Endothelial cell of umbilical vein (primary cell): ENCODE measurements at regions not wholly inside any gene's neighbourhood (a gene's known extent, or its start where the extent isn't known, plus 50 kb on each side); places are given as distances from the start of the nearest gene placed in this dataset.

ENCODE experiments used
- BruUV-seq: library from RNA; stranded (reverse); fragments of 400-500 nt; replicated peaks from 2 replicates; lab custom pipeline; 2021; lab: Mats Ljungman, UMichigan
- CTCF ChIA-PET: fragments of 300-600, 350-600 bp; sonication (Branson Sonifier 250); formaldehyde crosslinking; loops from one replicate; lab custom pipeline; 2021; ENCODE audit warnings: antibody characterized with exemption, inconsistent platforms; lab: Charles Lee
- POLR2A ChIA-PET: fragments of 300-600, 350-600 bp; sonication (Branson Sonifier 250); formaldehyde crosslinking; loops from one replicate; lab custom pipeline; 2021; ENCODE audit warnings: antibody characterized with exemption, inconsistent platforms; lab: Charles Lee
- DNase-seq: peaks from one replicate; pipeline ENCODE4 v3.0.0-alpha.2; 2011; ENCODE audit warnings: low read depth, low spot score
- FAIRE-seq: peaks from 2 replicates; lab custom pipeline; 2011; peaks lifted over from hg19 to GRCh38; lab: Jason Lieb, UNC
- H2AFZ ChIP-seq: 2 replicates; pipeline ENCODE4 v1.6.0; 2012; ENCODE audit warnings: low read depth, low read length, control low read depth, inconsistent platforms
- H3K27ac ChIP-seq: 2 replicates; pipeline ENCODE4 v1.5.1; 2011; ENCODE audit warnings: low read depth, mild to moderate bottlenecking, control low read depth, low read length, moderate library complexity; ENCODE audit not compliant: insufficient read depth
- H3K27me3 ChIP-seq, 2 experiments: 2 replicates each; pipeline versions ENCODE4 v1.6.0 to v1.6.1; 2011; ENCODE audit warnings: low read length in 2 of 2, mixed read lengths in 1 of 2; ENCODE audit not compliant: control insufficient read depth in 2 of 2, insufficient read depth in 2 of 2
- H3K36me3 ChIP-seq, 2 experiments: 2 replicates in 1 of 2; 3 replicates in 1 of 2; pipeline ENCODE4 v1.5.1; 2011; ENCODE audit warnings: low read length in 2 of 2, mild to moderate bottlenecking in 1 of 2, moderate library complexity in 1 of 2; ENCODE audit not compliant: control insufficient read depth in 2 of 2, insufficient read depth in 2 of 2; ENCODE audit errors: extremely low read depth in 1 of 2
- H3K4me1 ChIP-seq: 3 replicates; pipeline ENCODE4 v1.5.1; 2011; ENCODE audit warnings: mild to moderate bottlenecking, low read length; ENCODE audit not compliant: control insufficient read depth, insufficient read depth; ENCODE audit errors: extremely low read depth
- H3K4me2 ChIP-seq: 2 replicates; pipeline ENCODE4 v1.6.1; 2011; ENCODE audit warnings: low read length, control low read depth, mixed read lengths; ENCODE audit not compliant: insufficient read depth
- H3K4me3 ChIP-seq, 3 experiments: fragments of 200-600 bp in 1 of 3; sonication (generic), shearing (Covaris generic) in 1 of 3; replicated peaks in 1 of 3; 2 replicates each; pipeline ENCODE4 v1.5.1; 2011 to 2016; ENCODE audit warnings: control low read depth in 3 of 3, low read length in 3 of 3, mild to moderate bottlenecking in 2 of 3, inconsistent platforms in 1 of 3, low read depth in 1 of 3, moderate library complexity in 1 of 3; ENCODE audit not compliant: insufficient read depth in 1 of 3
- H3K79me2 ChIP-seq: 2 replicates; pipeline ENCODE4 v1.6.0; 2012; ENCODE audit warnings: low read length, inconsistent platforms; ENCODE audit not compliant: control insufficient read depth, insufficient read depth
- H3K9ac ChIP-seq: replicated peaks from 2 replicates; pipeline ENCODE3; 2011; ENCODE audit warnings: low read length, control low read depth; ENCODE audit not compliant: insufficient read depth; ENCODE audit errors: extremely low read depth
- H3K9me1 ChIP-seq: replicated peaks from 3 replicates; pipeline ENCODE4 v1.6.0; 2011; ENCODE audit warnings: mild to moderate bottlenecking, low read length; ENCODE audit not compliant: control insufficient read depth, insufficient read depth; ENCODE audit errors: extremely low read depth
- H3K9me3 ChIP-seq: replicated peaks from 2 replicates; pipeline ENCODE4 v1.5.1; 2012; ENCODE audit warnings: low read length, inconsistent platforms; ENCODE audit not compliant: control insufficient read depth, insufficient read depth
- H4K20me1 ChIP-seq: replicated peaks from 2 replicates; pipeline ENCODE3; 2011; ENCODE audit warnings: mild to moderate bottlenecking, low read length; ENCODE audit not compliant: control insufficient read depth, insufficient read depth; ENCODE audit errors: extremely low read depth
- CTCF ChIP-seq, 2 donors: IDR thresholded peaks; 1 replicate in 1 of 2; 2 replicates in 1 of 2; pipeline ENCODE4 v1.5.1; 2011; ENCODE audit warnings: low read length in 2 of 2, mild to moderate bottlenecking in 2 of 2, moderate library complexity in 2 of 2, control low read depth in 1 of 2, inconsistent platforms in 1 of 2, low read depth in 1 of 2; ENCODE audit not compliant: insufficient read depth in 1 of 2; ENCODE audit errors: extremely low read depth in 1 of 2
- EZH2 ChIP-seq: IDR thresholded peaks from 2 replicates; pipeline ENCODE4 v1.6.1; 2012; ENCODE audit warnings: borderline replicate concordance, low read depth, mild to moderate bottlenecking, moderate library complexity, low read length, inconsistent platforms; ENCODE audit not compliant: severe bottlenecking
- FOS ChIP-seq: IDR thresholded peaks from 2 replicates; pipeline ENCODE4 v1.6.1; 2011; ENCODE audit warnings: mild to moderate bottlenecking, low read length, moderate library complexity, borderline replicate concordance; ENCODE audit not compliant: insufficient read depth
- GATA2 ChIP-seq: IDR thresholded peaks from 2 replicates; pipeline ENCODE4 v1.7.0; 2011; ENCODE audit warnings: low read depth, mild to moderate bottlenecking, moderate library complexity, mixed read lengths, low read length; ENCODE audit not compliant: insufficient read length, insufficient read depth
- JUN ChIP-seq: IDR thresholded peaks from 2 replicates; pipeline ENCODE4 v1.6.1; 2011; ENCODE audit warnings: borderline replicate concordance, low read depth; ENCODE audit not compliant: insufficient read length, insufficient read depth
- MAX ChIP-seq: IDR thresholded peaks from 2 replicates; pipeline ENCODE4 v1.6.1; 2011; ENCODE audit not compliant: insufficient read depth, insufficient read length
- MYC ChIP-seq: IDR thresholded peaks from one replicate; pipeline ENCODE4 v1.6.1; 2011; ENCODE audit warnings: mild to moderate bottlenecking, low read depth, low read length
- POLR2A ChIP-seq: IDR thresholded peaks from 2 replicates; pipeline ENCODE4 v1.6.1; 2012; ENCODE audit warnings: low read depth, mild to moderate bottlenecking, control low read depth, low read length
- POLR2AphosphoS5 ChIP-seq: IDR thresholded peaks from 2 replicates; pipeline ENCODE4 v1.6.1; 2012; ENCODE audit warnings: low read depth, mild to moderate bottlenecking, control low read depth, low read length, moderate library complexity; ENCODE audit not compliant: insufficient read depth
- dilution Hi-C: fragments of 300-500 bp; cut with MboI; formaldehyde crosslinking; loops from one replicate; pipeline ENCODE4 v1.15.0; 2019; ENCODE audit warnings: low sequenced_read_pairs; ENCODE audit not compliant: extremely low pct_ligation_motif_present
- intact Hi-C: fragments of 100-400 bp; cut with micrococcal nuclease; formaldehyde crosslinking; loops from one replicate; pipeline ENCODE4 v1.10.0; 2022

- CTCF ChIA-PET, result interaction anchor here (0.6 to 0.8 kb wide), 2 partner anchors 12 to 216 kb away, joined by 3 read pairs; no protein-coding TSS in a partner anchor
- no peak overlapping the region for H3K4me2 ChIP-seq
- H3K79me2 ChIP-seq, result no peaks in the 10 kb centered on the region
- DNase-seq (no peak), FAIRE-seq (no peak)
- no peaks in the 10 kb centered on the region for H3K4me1 ChIP-seq
- H3K36me3 ChIP-seq, result no peaks in the 10 kb centered on the region
- H3K4me3 ChIP-seq, result no peak overlapping the region
- BruUV-seq, result no TSS peak
- dilution Hi-C loops (no loop called here), intact Hi-C loops (no loop called here)
- peaks cover 0 to 1% of the 10 kb centered on the region in 2 experiments for H3K27me3 ChIP-seq
- H3K27ac ChIP-seq, result no peak overlapping the region
- no peaks in the 10 kb centered on the region for H3K9me1 ChIP-seq
- POLR2A ChIA-PET, result no interaction called here
- no peaks in the 10 kb centered on the region for H3K9me3 ChIP-seq
- TF ChIP-seq MAX (no peak), CTCF (IDR thresholded peaks at IDR 0.05; ENCODE audit: extremely low read depth in 1 of 2, insufficient read depth in 1 of 2, low read depth in 1 of 2, low read length in 2 of 2) (no peak), FOS (no peak), JUN (no peak), MYC (no peak), GATA2 (no peak), POLR2AphosphoS5 (no peak), POLR2A (no peak), EZH2 (no peak)
- no peaks in the 10 kb centered on the region for H4K20me1 ChIP-seq
- H3K9ac ChIP-seq, result no peak overlapping the region
- H2AFZ ChIP-seq, result no peak overlapping the region
Observed at GRCh38 chr1:25111706-25112105, 120.6 kb downstream of the SYF2 start.
